Body of pancreas (tissue), 4 donors: ENCODE measurements at regions not wholly inside any gene's neighbourhood (a gene's known extent, or its start where the extent isn't known, plus 50 kb on each side); places are given as distances from the start of the nearest gene placed in this dataset.

ENCODE experiments used
- POLR2A ChIP-seq, 3 donors: fragments of 450-650 bp; IDR thresholded peaks; one replicate each; pipeline ENCODE4 v1.6.1; 2016; ENCODE audit warnings: antibody characterized with exemption in 3 of 3, mild to moderate bottlenecking in 2 of 3
- TF ChIP-seq, protein P1 (sequence below), 7 experiments: fragments of 450-650 bp in 4 of 7; fragments of 200-600 bp in 3 of 7; sonication (generic) in 3 of 7; IDR thresholded peaks; one replicate each; pipeline ENCODE4 v1.5.1; 2016 to 2019; ENCODE audit warnings: antibody characterized with exemption in 7 of 7

DNA sequence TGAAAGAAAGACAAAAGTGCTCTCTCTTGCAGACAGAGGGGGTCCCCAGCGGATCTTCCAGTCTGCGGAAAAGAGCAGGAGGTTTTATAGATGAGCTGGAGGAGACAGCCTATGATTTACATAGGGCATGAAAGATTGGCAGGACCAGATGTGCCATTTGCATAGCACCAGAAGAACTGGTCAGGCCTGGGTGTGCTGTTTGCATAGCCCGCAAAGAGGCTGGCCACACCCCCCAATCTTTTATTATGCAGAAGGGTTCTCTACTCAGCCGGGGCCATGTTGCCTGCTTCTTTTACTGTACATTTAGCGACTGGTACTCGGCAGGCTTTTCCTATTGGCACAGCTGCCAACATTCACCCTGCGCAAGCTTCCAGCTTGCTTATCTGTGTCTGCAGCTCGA, 317.6 kb downstream of the GALR1 start:
- TF ChIP-seq, protein P1, sequence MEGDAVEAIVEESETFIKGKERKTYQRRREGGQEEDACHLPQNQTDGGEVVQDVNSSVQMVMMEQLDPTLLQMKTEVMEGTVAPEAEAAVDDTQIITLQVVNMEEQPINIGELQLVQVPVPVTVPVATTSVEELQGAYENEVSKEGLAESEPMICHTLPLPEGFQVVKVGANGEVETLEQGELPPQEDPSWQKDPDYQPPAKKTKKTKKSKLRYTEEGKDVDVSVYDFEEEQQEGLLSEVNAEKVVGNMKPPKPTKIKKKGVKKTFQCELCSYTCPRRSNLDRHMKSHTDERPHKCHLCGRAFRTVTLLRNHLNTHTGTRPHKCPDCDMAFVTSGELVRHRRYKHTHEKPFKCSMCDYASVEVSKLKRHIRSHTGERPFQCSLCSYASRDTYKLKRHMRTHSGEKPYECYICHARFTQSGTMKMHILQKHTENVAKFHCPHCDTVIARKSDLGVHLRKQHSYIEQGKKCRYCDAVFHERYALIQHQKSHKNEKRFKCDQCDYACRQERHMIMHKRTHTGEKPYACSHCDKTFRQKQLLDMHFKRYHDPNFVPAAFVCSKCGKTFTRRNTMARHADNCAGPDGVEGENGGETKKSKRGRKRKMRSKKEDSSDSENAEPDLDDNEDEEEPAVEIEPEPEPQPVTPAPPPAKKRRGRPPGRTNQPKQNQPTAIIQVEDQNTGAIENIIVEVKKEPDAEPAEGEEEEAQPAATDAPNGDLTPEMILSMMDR (IDR thresholded peaks at IDR 0.05) = no peak
- TF ChIP-seq POLR2A (IDR thresholded peaks at IDR 0.05) = no peak
